ENCODE measurements at regions not wholly inside any gene's neighbourhood (a gene's known extent, or its start where the extent isn't known, plus 50 kb on each side); places are given as distances from the start of the nearest gene placed in this dataset.

DNA sequence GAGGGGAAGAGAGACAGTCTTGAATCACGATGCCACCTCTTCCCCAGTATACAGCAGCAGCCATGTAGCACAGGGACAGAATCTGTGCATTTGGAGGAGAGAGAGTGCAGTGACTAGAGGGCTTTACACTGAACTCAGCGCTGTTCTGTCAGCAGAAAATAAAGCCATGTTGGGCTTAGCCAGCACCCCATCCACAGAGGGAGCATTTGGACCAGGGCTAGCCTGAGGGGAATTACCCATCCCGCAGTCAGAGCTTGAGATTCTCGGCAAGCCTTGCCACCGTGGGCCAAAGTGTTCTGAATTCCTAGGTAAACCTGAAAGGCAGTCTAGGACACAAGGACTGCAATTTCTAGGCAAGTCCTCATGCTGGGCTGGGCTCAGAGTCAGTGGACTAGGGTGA lies 120.4 kb upstream of the CNOT2 start:
- H3K4me3 ChIP-seq (ENCODE audit: low read depth in 1 of 2, low read length in 2 of 2) = no peak overlapping the region
- no peak overlapping the region for H3K4me2 ChIP-seq (ENCODE audit: insufficient read depth, low read length)
- H3K79me2 ChIP-seq (ENCODE audit: insufficient read depth, low read length) = no peaks in the 10 kb centered on the region
- H4K20me1 ChIP-seq (ENCODE audit: insufficient read depth, low read length) = no peaks in the 10 kb centered on the region
- no peaks in the 10 kb centered on the region for H3K27me3 ChIP-seq (ENCODE audit: insufficient read depth, low read length, poor library complexity)
- no peak for TF ChIP-seq EZH2 (IDR thresholded peaks at IDR 0.05; ENCODE audit: borderline replicate concordance, low read depth, low read length, severe bottlenecking)
- TF ChIP-seq, protein P1, sequence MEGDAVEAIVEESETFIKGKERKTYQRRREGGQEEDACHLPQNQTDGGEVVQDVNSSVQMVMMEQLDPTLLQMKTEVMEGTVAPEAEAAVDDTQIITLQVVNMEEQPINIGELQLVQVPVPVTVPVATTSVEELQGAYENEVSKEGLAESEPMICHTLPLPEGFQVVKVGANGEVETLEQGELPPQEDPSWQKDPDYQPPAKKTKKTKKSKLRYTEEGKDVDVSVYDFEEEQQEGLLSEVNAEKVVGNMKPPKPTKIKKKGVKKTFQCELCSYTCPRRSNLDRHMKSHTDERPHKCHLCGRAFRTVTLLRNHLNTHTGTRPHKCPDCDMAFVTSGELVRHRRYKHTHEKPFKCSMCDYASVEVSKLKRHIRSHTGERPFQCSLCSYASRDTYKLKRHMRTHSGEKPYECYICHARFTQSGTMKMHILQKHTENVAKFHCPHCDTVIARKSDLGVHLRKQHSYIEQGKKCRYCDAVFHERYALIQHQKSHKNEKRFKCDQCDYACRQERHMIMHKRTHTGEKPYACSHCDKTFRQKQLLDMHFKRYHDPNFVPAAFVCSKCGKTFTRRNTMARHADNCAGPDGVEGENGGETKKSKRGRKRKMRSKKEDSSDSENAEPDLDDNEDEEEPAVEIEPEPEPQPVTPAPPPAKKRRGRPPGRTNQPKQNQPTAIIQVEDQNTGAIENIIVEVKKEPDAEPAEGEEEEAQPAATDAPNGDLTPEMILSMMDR (IDR thresholded peaks at IDR 0.05; ENCODE audit: borderline replicate concordance, extremely low read depth, low read length, poor library complexity, severe bottlenecking) = no peak
- DNase-seq = no peak
- H3K27ac ChIP-seq (ENCODE audit: low read length) = no peak overlapping the region
- H3K36me3 ChIP-seq (ENCODE audit: insufficient read depth, low read length) = no peaks in the 10 kb centered on the region
- no peaks in the 10 kb centered on the region for H3K4me1 ChIP-seq (ENCODE audit: insufficient read depth, low read length)
- H3K9me3 ChIP-seq (ENCODE audit: insufficient read depth, low read length, severe bottlenecking) = no peaks in the 10 kb centered on the region
- no peak overlapping the region for H3K9ac ChIP-seq (ENCODE audit: low read depth, low read length)
- no peak for ATAC-seq (ENCODE audit: insufficient read depth, low read depth)
- H2AFZ ChIP-seq (ENCODE audit: low read depth, low read length) = no peak overlapping the region

DNA sequence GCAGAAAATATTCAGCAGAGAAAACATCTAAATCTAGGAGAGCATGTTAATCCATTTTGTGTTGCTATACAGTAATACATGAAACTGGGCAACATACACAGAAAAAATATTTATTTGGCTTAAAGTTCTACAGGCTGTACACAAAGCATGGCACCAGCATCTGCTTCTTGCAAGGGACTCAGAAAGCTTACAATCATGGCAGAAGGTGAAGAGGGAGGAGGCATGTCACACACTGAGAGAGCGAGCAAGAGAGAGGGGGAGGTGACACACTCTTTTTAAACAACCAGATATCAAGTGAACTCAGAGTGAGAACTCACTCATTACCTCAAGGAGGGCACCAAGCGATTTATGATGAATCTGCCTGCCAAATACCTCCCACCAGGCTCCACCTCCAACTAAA lies 94.2 kb upstream of the CNOT2 start:
- H3K4me2 ChIP-seq (ENCODE audit: insufficient read depth, low read length) = no peak overlapping the region
- H4K20me1 ChIP-seq (ENCODE audit: insufficient read depth, low read length) = no peaks in the 10 kb centered on the region
- no peaks in the 10 kb centered on the region for H3K9me3 ChIP-seq (ENCODE audit: insufficient read depth, low read length, severe bottlenecking)
- no peak overlapping the region for H3K4me3 ChIP-seq (ENCODE audit: low read depth in 1 of 2, low read length in 2 of 2)
- H3K79me2 ChIP-seq (ENCODE audit: insufficient read depth, low read length) = no peaks in the 10 kb centered on the region
- H3K9ac ChIP-seq (ENCODE audit: low read depth, low read length) = no peak overlapping the region
- no peaks in the 10 kb centered on the region for H3K4me1 ChIP-seq (ENCODE audit: insufficient read depth, low read length)
- ATAC-seq (ENCODE audit: insufficient read depth, low read depth) (no peak), DNase-seq (no peak)
- no peak for TF ChIP-seq EZH2 (IDR thresholded peaks at IDR 0.05; ENCODE audit: borderline replicate concordance, low read depth, low read length, severe bottlenecking)
- TF ChIP-seq, protein P1 (IDR thresholded peaks at IDR 0.05; ENCODE audit: borderline replicate concordance, extremely low read depth, low read length, poor library complexity, severe bottlenecking) = no peak
- no peak overlapping the region for H3K27ac ChIP-seq (ENCODE audit: low read length)
- no peaks in the 10 kb centered on the region for H3K27me3 ChIP-seq (ENCODE audit: insufficient read depth, low read length, poor library complexity)
- H2AFZ ChIP-seq (ENCODE audit: low read depth, low read length) = no peak overlapping the region
- no peaks in the 10 kb centered on the region for H3K36me3 ChIP-seq (ENCODE audit: insufficient read depth, low read length)

DNA sequence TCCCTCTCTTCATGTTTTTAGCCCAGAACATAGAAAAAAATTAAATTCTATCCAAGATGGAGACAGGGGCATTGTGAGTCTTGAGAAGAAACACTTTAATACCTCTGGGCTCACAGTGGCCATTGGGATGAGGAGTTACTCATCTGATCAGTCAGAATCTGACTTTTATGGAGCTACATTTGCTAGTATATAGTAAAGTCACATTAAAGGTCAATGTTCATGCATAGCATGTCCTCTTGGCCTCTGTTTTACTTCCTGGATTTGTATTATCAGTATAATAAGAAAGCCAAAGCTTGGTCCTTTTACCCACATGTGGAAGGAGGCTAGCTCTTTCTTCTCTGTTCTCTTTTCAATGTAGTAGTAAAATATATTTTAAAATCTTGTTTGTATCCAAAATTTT lies 93.6 kb upstream of the CNOT2 start:
- Histone ChIP-seq H3K36me3 (ENCODE audit: insufficient read depth, low read length) (no peaks in the 10 kb centered on the region), H3K9ac (ENCODE audit: low read depth, low read length) (no peak overlapping the region), H4K20me1 (ENCODE audit: insufficient read depth, low read length) (no peaks in the 10 kb centered on the region), H3K4me1 (ENCODE audit: insufficient read depth, low read length) (no peaks in the 10 kb centered on the region), H2AFZ (ENCODE audit: low read depth, low read length) (no peak overlapping the region), H3K4me3 (ENCODE audit: low read depth in 1 of 2, low read length in 2 of 2) (no peak overlapping the region), H3K4me2 (ENCODE audit: insufficient read depth, low read length) (no peak overlapping the region), H3K79me2 (ENCODE audit: insufficient read depth, low read length) (no peaks in the 10 kb centered on the region), H3K27ac (ENCODE audit: low read length) (no peak overlapping the region), H3K27me3 (ENCODE audit: insufficient read depth, low read length, poor library complexity) (no peaks in the 10 kb centered on the region), H3K9me3 (ENCODE audit: insufficient read depth, low read length, severe bottlenecking) (no peaks in the 10 kb centered on the region)
- ATAC-seq (ENCODE audit: insufficient read depth, low read depth) (no peak), DNase-seq (no peak)
- TF ChIP-seq, protein P1 (IDR thresholded peaks at IDR 0.05; ENCODE audit: borderline replicate concordance, extremely low read depth, low read length, poor library complexity, severe bottlenecking) = no peak
- TF ChIP-seq EZH2 (IDR thresholded peaks at IDR 0.05; ENCODE audit: borderline replicate concordance, low read depth, low read length, severe bottlenecking) = no peak

DNA sequence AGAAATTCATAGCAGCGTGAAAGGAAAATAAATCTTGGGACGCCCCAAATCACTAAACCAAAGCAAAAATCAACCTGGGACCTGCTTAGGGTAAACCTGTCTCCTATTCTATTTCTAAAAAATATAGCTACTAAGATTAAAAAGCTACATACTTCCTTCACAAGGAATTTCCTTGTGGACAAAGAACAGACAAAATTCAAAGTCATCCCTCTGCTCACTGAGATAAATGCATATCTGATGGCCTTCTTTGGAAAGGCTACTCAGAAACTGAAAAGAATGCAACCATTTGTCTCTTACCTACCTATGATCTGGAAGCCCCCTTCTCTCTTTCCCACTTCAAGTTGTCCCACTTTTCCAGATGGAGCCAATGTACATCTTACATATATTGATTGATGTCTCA lies 93.0 kb upstream of the CNOT2 start:
- no peaks in the 10 kb centered on the region for H3K27me3 ChIP-seq (ENCODE audit: insufficient read depth, low read length, poor library complexity)
- H3K27ac ChIP-seq (ENCODE audit: low read length) = no peak overlapping the region
- DNase-seq = no peak
- no peaks in the 10 kb centered on the region for H4K20me1 ChIP-seq (ENCODE audit: insufficient read depth, low read length)
- peaks cover under 1% of the 10 kb centered on the region for H3K9me3 ChIP-seq (ENCODE audit: insufficient read depth, low read length, severe bottlenecking)
- H3K4me2 ChIP-seq (ENCODE audit: insufficient read depth, low read length) = no peak overlapping the region
- H3K4me1 ChIP-seq (ENCODE audit: insufficient read depth, low read length) = no peaks in the 10 kb centered on the region
- no peak overlapping the region for H2AFZ ChIP-seq (ENCODE audit: low read depth, low read length)
- ATAC-seq (ENCODE audit: insufficient read depth, low read depth) = no peak
- H3K36me3 ChIP-seq (ENCODE audit: insufficient read depth, low read length) = no peaks in the 10 kb centered on the region
- H3K4me3 ChIP-seq (ENCODE audit: low read depth in 1 of 2, low read length in 2 of 2) = no peak overlapping the region
- no peak overlapping the region for H3K9ac ChIP-seq (ENCODE audit: low read depth, low read length)
- no peaks in the 10 kb centered on the region for H3K79me2 ChIP-seq (ENCODE audit: insufficient read depth, low read length)
- TF ChIP-seq, protein P1 (IDR thresholded peaks at IDR 0.05; ENCODE audit: borderline replicate concordance, extremely low read depth, low read length, poor library complexity, severe bottlenecking) = no peak
- no peak for TF ChIP-seq EZH2 (IDR thresholded peaks at IDR 0.05; ENCODE audit: borderline replicate concordance, low read depth, low read length, severe bottlenecking)

Measured in DND-41 (cell line).